AML-193 (cell line): ENCODE measurements at regions not wholly inside any gene's neighbourhood (a gene's known extent, or its start where the extent isn't known, plus 50 kb on each side); places are given as distances from the start of the nearest gene placed in this dataset.

Experiments
- DNase-seq, 2 experiments: peaks; one replicate each; lab custom pipeline; 2025; lab: John Stamatoyannopoulos, UW

DNA sequence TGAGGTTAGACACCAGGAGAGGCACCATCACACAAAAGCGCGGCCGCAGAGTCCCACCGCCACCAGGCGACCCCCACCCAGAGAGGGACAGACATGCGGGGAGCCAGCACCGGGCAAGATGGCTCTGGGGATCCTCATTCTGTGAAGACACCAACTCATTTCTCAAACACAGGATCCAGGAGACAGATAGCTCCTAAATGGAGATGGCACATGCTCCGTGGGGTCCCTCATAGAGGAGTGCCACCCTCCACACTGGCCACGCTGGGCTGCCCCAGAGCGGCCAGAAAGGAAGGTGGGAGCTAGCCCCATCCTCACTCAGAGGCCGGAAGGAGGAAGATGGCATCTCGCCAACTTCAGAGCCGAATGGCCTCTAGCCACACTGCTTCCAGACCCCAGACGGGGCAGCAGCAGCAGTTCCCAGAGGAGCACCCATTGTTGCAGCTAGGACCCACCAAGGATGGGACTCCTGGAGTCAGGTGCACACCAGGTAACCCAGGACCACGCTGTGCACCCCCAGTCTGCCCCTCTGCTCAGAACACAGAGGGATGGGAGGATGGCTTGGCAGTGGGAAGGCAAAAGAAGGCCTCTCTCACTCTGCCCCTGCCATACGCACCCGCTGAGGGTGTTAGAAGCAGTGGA lies 78.6 kb downstream of the ZIC5 start:
- no peak for DNase-seq

DNA sequence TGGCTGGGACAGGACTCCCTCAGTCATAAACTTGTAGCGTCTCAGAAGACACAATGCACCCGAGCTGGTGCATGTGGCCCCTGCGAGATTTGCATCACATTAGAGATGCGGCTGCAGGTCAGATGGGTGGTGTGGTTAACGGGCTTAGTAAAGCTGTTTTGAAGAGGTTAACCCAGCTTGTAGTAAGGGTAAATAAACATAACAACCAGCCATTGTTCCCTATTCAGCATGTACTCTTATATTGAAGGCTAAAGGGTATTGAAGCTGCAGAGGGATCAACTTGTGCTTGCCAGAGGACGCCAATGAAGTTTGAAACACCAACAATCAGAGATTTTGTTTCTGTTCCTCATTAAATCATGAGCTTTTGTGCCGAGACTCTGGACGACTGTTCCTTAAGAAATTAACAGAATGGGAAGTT lies 79.4 kb downstream of the ZIC5 start:
- DNase-seq: no peak

GRCh38 chr13:99886706-99887105 lies 84.9 kb downstream of the ZIC5 start:
- DNase-seq: no peak

- no peak for DNase-seq
Measured at GRCh38 chr13:99884913-99885312, 86.7 kb downstream of the ZIC5 start.

- DNase-seq: no peak
Measured at GRCh38 chr13:99883805-99884204, 87.8 kb downstream of the ZIC5 start.

DNA sequence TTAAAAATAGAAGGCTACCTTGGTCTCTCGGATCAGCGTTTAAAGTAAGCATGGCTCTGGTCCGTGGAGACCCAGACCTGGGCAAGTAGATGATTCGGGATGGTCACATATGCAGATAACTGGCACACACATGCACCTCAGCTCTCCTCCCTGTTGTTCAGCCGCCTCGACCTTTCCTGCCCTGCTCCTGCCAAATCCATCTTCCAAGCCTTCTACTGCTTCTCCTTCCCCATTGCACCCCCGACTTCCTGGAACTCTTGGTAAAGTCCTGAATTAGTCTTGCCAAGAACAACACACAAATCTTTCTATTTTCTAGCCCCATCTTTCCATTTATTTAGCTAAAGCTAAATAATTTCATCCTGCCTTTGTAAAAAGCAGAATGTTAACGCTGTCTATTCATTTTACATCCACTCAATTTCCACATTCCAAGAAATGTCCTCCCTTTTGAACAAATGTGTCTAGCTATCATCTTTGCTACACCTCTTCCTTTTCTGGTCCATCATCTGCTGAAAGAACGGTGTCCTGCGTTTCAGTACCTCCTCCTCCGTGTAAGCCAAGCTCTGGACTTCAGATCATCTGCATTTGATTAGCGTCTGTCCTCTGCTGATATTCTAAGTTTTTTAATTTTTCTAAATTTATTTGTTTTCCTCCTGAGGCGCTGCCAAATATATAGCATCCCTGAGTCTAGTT lies 92.5 kb downstream of the ZIC5 start:
- DNase-seq: no peak

DNA sequence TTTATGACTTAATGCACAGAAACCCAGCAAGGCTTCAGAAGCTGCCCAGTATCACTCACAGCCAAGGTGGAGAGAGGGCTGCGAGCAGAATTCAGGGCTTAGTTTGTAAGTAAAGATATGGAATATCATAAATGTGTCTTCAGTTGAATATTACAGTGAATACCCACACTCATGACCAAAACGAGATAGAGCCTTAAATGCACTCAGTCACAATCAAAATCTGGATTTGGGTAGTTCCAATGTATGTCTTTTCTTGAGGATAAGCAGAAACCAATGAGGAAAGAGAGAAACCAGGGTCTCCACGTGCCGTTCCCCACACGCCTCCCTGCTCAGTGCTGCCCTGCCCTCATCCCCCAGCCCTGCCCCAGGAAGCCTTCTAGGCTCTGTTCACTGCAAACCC lies 94.9 kb downstream of the ZIC5 start:
- DNase-seq: no peak

DNA sequence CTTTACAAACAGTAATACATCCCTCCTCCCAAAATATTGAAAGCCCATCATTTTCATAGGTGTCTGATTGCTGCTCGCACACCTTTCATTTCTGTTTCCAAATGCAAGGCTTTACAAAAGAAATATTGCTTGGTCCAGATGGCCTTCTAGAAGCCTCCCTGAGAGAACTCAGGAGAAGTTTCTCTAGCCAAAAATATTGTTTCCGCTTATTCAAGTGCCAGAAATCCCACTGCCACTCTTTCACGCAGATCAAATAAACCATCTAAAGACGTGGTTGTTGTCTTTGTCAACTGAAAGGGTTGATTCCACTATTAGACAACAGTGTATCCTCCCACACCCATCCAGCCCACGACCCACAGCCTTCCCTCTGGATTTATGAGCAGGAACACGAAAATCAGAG lies 96.2 kb downstream of the ZIC5 start:
- no peak for DNase-seq

DNA sequence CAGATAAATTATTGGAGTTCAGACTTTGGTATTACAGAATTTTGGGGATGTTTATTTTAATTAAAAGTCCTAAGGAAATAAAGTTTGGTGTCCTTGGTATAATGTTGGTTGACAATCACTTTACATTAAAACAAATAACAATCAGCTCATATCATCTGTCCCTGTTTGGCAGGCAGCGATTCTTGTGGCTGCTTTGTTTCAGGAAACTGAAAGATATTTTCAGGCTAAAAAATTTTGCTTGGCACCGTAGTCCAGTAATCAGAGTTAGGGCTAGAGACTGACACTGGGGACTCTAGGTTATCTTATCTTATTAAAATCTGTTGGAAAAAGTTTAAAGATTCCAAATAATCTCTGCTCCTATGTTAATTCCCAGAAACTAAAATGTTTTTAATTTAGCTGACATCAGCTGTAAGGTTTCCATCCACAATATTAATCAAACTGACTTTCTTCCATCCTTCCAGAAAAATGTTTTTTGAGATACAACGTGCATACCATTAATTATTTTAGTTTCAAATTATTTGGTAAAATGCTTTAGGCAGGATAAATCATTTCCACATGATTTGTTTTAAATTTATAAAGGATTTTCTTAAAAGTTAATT lies 97.6 kb downstream of the ZIC5 start:
- DNase-seq: no peak

DNA sequence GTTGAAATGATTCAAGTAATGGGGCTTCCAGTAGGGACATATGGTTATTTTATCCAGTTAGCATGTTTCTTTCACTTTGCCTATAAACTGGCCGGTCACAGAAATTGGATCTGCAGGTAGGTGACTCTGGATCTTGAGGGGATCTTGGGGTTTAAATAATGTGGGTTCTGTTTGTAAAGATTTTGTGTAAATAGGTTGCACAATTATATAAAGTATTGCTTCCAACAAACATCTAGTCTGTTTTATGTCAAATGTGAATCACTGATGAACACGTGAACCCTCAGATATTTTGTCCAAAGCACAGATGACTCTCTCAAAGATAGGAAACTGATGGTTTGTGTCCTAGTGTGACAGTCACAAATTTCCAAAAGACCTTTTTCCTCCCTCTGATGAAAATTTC lies 98.4 kb downstream of the ZIC5 start:
- DNase-seq: no peak

GRCh38 chr13:99871249-99871898 lies 100.2 kb downstream of the ZIC5 start:
- no peak for DNase-seq

GRCh38 chr13:99870541-99870940 lies 101.0 kb downstream of the ZIC5 start:
- no peak for DNase-seq

DNA sequence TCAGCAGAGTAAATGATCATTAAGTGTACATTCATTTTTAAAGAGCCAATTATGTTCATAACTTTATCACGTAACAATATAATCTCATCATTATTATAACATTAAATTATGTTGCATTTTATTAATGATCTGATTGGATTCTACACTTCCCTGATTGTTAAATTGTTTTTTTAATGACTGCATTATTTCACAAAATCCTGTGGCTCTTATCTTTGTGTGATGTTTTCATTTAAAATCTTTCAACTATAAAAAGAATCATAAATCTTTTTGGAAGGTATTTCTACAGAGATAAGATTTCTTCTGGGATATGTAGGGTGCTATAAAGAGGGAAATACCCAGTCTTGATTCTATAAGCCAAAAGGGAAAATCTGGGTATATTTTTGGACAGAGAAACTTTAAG lies 101.7 kb downstream of the ZIC5 start:
- DNase-seq: no peak

DNA sequence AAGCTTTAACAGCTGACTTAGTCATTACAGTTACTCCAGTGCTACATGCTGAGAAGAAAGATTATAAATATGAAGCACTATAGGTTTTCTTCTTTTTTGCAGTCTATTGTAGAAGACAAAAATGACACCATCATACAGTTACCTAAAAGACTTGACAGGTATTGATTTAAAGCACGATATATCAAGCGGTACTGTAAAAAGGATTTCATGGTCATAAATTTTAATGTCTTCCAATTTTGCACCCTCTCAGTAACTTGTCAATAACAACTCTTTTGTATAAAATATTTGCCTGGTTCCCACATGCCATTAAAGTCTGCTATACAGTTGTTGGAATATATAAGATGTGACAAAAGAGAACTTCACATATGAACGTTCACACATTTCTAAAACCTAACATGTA lies 102.8 kb downstream of the ZIC5 start:
- DNase-seq: no peak

DNA sequence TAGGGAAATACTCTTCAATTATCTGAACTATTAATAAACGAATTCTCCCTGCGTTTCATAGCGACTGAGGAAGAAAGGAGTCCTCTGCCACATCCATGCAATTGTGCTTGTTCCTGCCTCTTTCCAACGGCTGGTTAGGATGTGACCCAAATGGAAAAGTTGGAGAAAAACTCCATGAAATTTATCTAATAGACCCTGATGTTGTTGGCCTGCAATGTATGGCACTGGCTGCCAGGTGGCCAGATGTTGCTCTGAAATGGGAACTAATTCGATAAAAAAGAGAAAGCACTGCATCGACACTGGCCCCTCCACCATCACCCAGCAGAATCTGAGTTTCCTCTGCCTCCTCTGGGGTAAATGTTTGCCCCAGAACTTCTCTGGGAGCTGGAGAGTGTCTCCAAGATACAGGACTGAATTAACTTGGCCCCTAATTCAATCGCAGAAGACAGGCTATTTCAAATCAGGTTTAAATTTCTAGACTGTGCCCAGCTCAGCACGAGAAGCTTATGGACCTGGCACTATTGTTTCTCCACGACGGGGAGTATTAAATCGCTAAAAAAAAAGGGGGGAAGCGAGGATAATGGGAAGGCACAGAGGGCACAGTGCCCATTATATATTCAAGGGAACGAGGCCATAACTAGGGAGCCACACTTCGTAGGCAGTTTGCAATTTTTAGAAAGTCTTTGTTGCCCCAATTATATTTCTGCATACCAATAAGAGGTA lies 103.9 kb downstream of the ZIC5 start:
- no peak for DNase-seq

GRCh38 chr13:99866781-99867180 lies 104.8 kb downstream of the ZIC5 start:
- DNase-seq: no peak

GRCh38 chr13:99865420-99865930 lies 106.1 kb downstream of the ZIC5 start:
- DNase-seq: no peak

- no peak for DNase-seq
Measured at GRCh38 chr13:99864627-99864990, 107.0 kb downstream of the ZIC5 start.

DNA sequence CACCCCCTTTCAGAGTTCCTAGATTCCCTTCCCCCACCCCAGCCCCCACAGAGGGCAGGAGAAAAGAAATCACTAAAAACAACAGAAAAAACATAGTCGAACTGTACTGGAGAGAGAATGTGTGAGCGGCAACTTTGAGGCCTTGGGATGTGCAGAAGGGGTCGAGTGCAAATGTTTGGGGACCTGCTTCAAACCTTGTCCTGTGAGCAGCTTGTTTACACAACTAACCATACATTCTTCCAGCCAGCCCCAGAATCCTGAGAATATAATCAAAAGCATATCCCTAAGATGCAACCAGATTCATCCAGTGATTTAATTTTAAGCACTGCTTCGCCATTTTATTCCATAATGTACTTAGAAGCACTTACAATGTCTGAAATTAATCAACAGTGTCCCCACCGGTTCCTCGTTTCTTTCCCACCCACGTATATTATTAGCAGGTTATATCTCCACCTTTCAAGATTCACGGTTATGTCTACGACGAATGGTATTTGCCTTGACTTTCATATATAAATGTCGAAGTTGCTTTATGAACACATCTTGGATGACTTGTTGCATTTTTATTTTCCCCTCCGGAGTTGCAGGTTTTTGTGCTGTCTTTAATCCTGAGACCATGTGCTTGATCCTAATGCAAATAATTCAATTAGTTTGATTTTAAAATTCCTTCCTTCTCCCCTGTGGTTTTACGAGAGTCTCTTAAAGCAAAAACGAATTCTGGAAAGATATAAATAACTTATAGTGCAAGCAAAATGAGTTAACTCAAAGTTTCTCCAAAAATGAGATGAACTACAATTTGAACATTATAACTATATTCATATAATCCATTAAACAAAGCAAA lies 107.6 kb downstream of the ZIC5 start:
- no peak for DNase-seq

GRCh38 chr13:99862244-99862643 lies 109.3 kb downstream of the ZIC5 start:
- DNase-seq: no peak

DNA sequence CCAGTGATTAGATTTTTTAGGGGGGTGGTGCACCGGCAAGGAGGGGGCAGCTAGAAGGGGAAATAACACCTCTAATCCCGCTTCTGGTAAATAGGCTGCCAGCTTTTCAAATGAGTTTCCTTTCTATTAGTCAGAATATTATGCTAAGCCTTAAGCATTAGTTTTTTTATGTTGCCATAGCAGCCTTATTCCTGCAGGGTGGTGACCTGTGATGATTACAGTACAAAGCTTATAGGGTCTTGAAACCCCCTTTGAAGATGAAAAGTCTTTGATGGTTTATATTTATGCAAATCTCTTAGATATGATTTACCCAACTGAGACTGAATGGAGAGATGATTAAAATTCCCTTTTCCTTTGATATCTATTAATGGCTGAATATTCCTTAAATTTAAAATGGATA lies 109.8 kb downstream of the ZIC5 start:
- DNase-seq: no peak
